Trophoblast cell (in vitro differentiated cells and primary cell): ENCODE measurements at regions not wholly inside any gene's neighbourhood (a gene's known extent, or its start where the extent isn't known, plus 50 kb on each side); places are given as distances from the start of the nearest gene placed in this dataset.

Experiments
- DNase-seq, 2 donors: peaks; one replicate each; pipeline ENCODE4 v3.0.0-alpha.2; 2016
- H2AFZ ChIP-seq: 2 replicates; pipeline ENCODE4 v1.6.1; 2013; ENCODE audit warnings: low read length, moderate library complexity, mild to moderate bottlenecking; ENCODE audit not compliant: insufficient read depth, poor library complexity
- H2AK5ac ChIP-seq: 2 replicates; pipeline ENCODE4 v1.6.1; 2013; ENCODE audit warnings: mild to moderate bottlenecking, low read length
- H2BK120ac ChIP-seq: 2 replicates; pipeline ENCODE4 v1.6.1; 2013; ENCODE audit warnings: low read length, mild to moderate bottlenecking, moderate library complexity; ENCODE audit not compliant: insufficient read depth, poor library complexity
- H2BK12ac ChIP-seq: 2 replicates; pipeline ENCODE4 v1.6.1; 2013; ENCODE audit warnings: mild to moderate bottlenecking, low read length, moderate library complexity
- H2BK5ac ChIP-seq: 2 replicates; pipeline ENCODE4 v1.6.1; 2013; ENCODE audit warnings: low read length, low read depth, moderate library complexity, mild to moderate bottlenecking; ENCODE audit not compliant: poor library complexity
- H3K14ac ChIP-seq: 2 replicates; pipeline ENCODE4 v1.6.1; 2013; ENCODE audit warnings: mild to moderate bottlenecking, low read length
- H3K18ac ChIP-seq: 2 replicates; pipeline ENCODE4 v1.6.1; 2013; ENCODE audit warnings: mild to moderate bottlenecking, low read length
- H3K23ac ChIP-seq: 2 replicates; pipeline ENCODE4 v1.6.1; 2013; ENCODE audit warnings: low read length
- H3K27ac ChIP-seq: 2 replicates; pipeline ENCODE4 v1.5.1; 2013; ENCODE audit warnings: low read depth, mild to moderate bottlenecking, inconsistent platforms, low read length, moderate library complexity
- H3K27me3 ChIP-seq: 2 replicates; pipeline ENCODE4 v1.6.1; 2013; ENCODE audit warnings: inconsistent platforms, mild to moderate bottlenecking, low read length, moderate library complexity; ENCODE audit not compliant: insufficient read depth
- H3K36me3 ChIP-seq, 2 experiments: 1 replicate in 1 of 2; 2 replicates in 1 of 2; pipeline ENCODE4 v1.6.1; 2013; ENCODE audit warnings: low read length in 2 of 2, mild to moderate bottlenecking in 2 of 2, moderate library complexity in 1 of 2; ENCODE audit not compliant: insufficient read depth in 2 of 2, control insufficient read depth in 1 of 2
- H3K4ac ChIP-seq: 2 replicates; pipeline ENCODE4 v1.6.1; 2013; ENCODE audit warnings: low read depth, mild to moderate bottlenecking, low read length, moderate library complexity
- H3K4me1 ChIP-seq, 2 experiments: 1 replicate in 1 of 2; 2 replicates in 1 of 2; pipeline ENCODE4 v1.6.1; 2013; ENCODE audit warnings: low read length in 2 of 2, mild to moderate bottlenecking in 2 of 2, moderate library complexity in 1 of 2; ENCODE audit not compliant: insufficient read depth in 2 of 2, control insufficient read depth in 1 of 2
- H3K4me2 ChIP-seq: 2 replicates; pipeline ENCODE4 v1.6.1; 2013; ENCODE audit warnings: inconsistent platforms, mild to moderate bottlenecking, low read length, moderate library complexity
- H3K4me3 ChIP-seq: 2 replicates; pipeline ENCODE4 v1.5.1; 2013; ENCODE audit warnings: mild to moderate bottlenecking, low read depth, low read length, inconsistent platforms
- H3K79me1 ChIP-seq: one replicate; pipeline ENCODE4 v1.6.1; 2013; ENCODE audit warnings: low read length
- H3K79me2 ChIP-seq: 2 replicates; pipeline ENCODE4 v1.6.1; 2013; ENCODE audit warnings: low read length, mild to moderate bottlenecking; ENCODE audit not compliant: control insufficient read depth, insufficient read depth, poor library complexity
- H3K9ac ChIP-seq: 2 replicates; pipeline ENCODE4 v1.6.1; 2013; ENCODE audit warnings: mild to moderate bottlenecking, low read length
- H3K9me3 ChIP-seq: 2 replicates; pipeline ENCODE4 v1.6.1; 2013; ENCODE audit warnings: low read depth, mild to moderate bottlenecking, control low read depth, inconsistent platforms, low read length; ENCODE audit not compliant: insufficient read depth
- H4K12ac ChIP-seq: 2 replicates; pipeline ENCODE4 v1.6.1; 2013; ENCODE audit warnings: low read depth, mild to moderate bottlenecking, low read length, moderate library complexity
- H4K8ac ChIP-seq: 2 replicates; pipeline ENCODE4 v1.6.1; 2013; ENCODE audit warnings: low read depth, mild to moderate bottlenecking, low read length, moderate library complexity
- H4K91ac ChIP-seq: one replicate; pipeline ENCODE4 v1.6.1; 2013; ENCODE audit warnings: low read depth, mild to moderate bottlenecking, low read length, moderate library complexity
- WGBS: extraction: QIAGEN DNeasy Blood & Tissue Kit; methylation state at CpG from one replicate; pipeline ENCODE4 v1.1.7; 2013; ENCODE audit warnings: missing lambda C conversion rate; ENCODE audit not compliant: insufficient read length, insufficient coverage; ENCODE audit errors: extremely low coverage; 5-methylcytosine and 5-hydroxymethylcytosine counted together

GRCh38 chr5:158223054-158223600 lies 364.2 kb upstream of the CLINT1 start:
- no peak overlapping the region for H3K23ac ChIP-seq
- no peak overlapping the region for H2BK120ac ChIP-seq
- H2AFZ ChIP-seq: no peak overlapping the region
- no peak overlapping the region for H3K4me2 ChIP-seq
- no peak overlapping the region for H2BK12ac ChIP-seq
- no peak overlapping the region for H3K4me3 ChIP-seq
- no peaks in the 10 kb centered on the region for H3K27me3 ChIP-seq
- H3K9me3 ChIP-seq: no peaks in the 10 kb centered on the region
- H2BK5ac ChIP-seq: no peak overlapping the region
- H3K79me1 ChIP-seq: no peaks in the 10 kb centered on the region
- no peak overlapping the region for H3K14ac ChIP-seq
- H3K18ac ChIP-seq: no peak overlapping the region
- H4K12ac ChIP-seq: no peak overlapping the region
- H3K4me1 ChIP-seq: no peaks in the 10 kb centered on the region
- WGBS: no CpG with 5 or more reads among the region's 7 CpGs
- no peak for DNase-seq
- H3K4ac ChIP-seq: no peak overlapping the region
- no peaks in the 10 kb centered on the region for H3K79me2 ChIP-seq
- no peak overlapping the region for H3K9ac ChIP-seq
- H3K36me3 ChIP-seq: no peaks in the 10 kb centered on the region
- H3K27ac ChIP-seq: no peak overlapping the region
- no peak overlapping the region for H4K8ac ChIP-seq
- no peak overlapping the region for H4K91ac ChIP-seq
- H2AK5ac ChIP-seq: no peak overlapping the region

DNA sequence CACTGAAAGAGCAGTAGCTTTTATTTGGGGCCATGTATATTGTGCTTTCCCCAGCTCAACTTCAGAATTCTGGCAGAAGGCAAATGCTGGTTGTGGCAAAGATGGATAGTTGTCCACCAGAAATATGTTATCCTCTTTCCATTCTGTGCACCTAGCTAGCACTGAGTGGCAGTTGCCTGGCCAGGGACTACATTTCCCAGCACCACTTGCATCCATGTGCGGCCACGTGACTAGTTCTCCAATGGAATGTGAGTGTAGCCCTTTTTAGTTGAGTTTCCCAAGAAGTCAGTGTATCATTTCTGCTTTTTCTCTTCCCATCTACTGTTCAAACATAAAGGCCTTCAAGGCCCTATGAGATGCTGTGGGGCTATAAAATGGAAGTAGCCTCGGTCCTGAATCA lies 354.0 kb upstream of the CLINT1 start:
- Histone ChIP-seq H3K4me2 (no peak overlapping the region), H2BK5ac (no peak overlapping the region), H3K79me2 (no peaks in the 10 kb centered on the region), H3K4ac (no peak overlapping the region), H2BK12ac (no peak overlapping the region), H3K27ac (peak overlapping the region; percentile 0), H3K18ac (no peak overlapping the region), H3K4me1 (no peaks in the 10 kb centered on the region), H2AK5ac (no peak overlapping the region), H3K4me3 (no peak overlapping the region), H3K14ac (no peak overlapping the region), H3K36me3 (no peaks in the 10 kb centered on the region), H3K9me3 (no peaks in the 10 kb centered on the region), H4K91ac (no peak overlapping the region), H3K27me3 (no peaks in the 10 kb centered on the region), H2BK120ac (no peak overlapping the region), H4K12ac (no peak overlapping the region), H3K9ac (no peak overlapping the region), H3K23ac (no peak overlapping the region), H2AFZ (no peak overlapping the region), H4K8ac (no peak overlapping the region), H3K79me1 (no peaks in the 10 kb centered on the region)
- no CpG with 5 or more reads among the region's 3 CpGs for WGBS
- DNase-seq: no peak

GRCh38 chr5:158212237-158212636 lies 353.3 kb upstream of the CLINT1 start:
- no peak overlapping the region for H3K18ac ChIP-seq
- H4K12ac ChIP-seq: no peak overlapping the region
- no peak overlapping the region for H3K27ac ChIP-seq
- no peak for DNase-seq
- H3K27me3 ChIP-seq: no peaks in the 10 kb centered on the region
- no peak overlapping the region for H4K91ac ChIP-seq
- no peak overlapping the region for H3K23ac ChIP-seq
- no peak overlapping the region for H2BK5ac ChIP-seq
- no peaks in the 10 kb centered on the region for H3K9me3 ChIP-seq
- no peak overlapping the region for H3K14ac ChIP-seq
- no peaks in the 10 kb centered on the region for H3K36me3 ChIP-seq
- H3K4ac ChIP-seq: no peak overlapping the region
- no peak overlapping the region for H2BK12ac ChIP-seq
- no peak overlapping the region for H2AFZ ChIP-seq
- H3K79me2 ChIP-seq: no peaks in the 10 kb centered on the region
- no peak overlapping the region for H2AK5ac ChIP-seq
- H2BK120ac ChIP-seq: no peak overlapping the region
- H3K4me3 ChIP-seq: no peak overlapping the region
- no peak overlapping the region for H3K9ac ChIP-seq
- no peak overlapping the region for H3K4me2 ChIP-seq
- no peaks in the 10 kb centered on the region for H3K4me1 ChIP-seq
- no peaks in the 10 kb centered on the region for H3K79me1 ChIP-seq
- no peak overlapping the region for H4K8ac ChIP-seq
- WGBS: no CpG with 5 or more reads among the region's 2 CpGs

GRCh38 chr5:158209219-158209908 lies 350.4 kb upstream of the CLINT1 start:
- Histone ChIP-seq H2AFZ (no peak overlapping the region), H4K91ac (no peak overlapping the region), H3K9ac (no peak overlapping the region), H4K12ac (no peak overlapping the region), H2BK120ac (no peak overlapping the region), H3K18ac (no peak overlapping the region), H3K9me3 (no peaks in the 10 kb centered on the region), H4K8ac (no peak overlapping the region), H2BK12ac (no peak overlapping the region), H3K27me3 (no peaks in the 10 kb centered on the region), H3K27ac (no peak overlapping the region), H3K4me2 (no peak overlapping the region), H3K79me1 (no peaks in the 10 kb centered on the region), H3K79me2 (no peaks in the 10 kb centered on the region), H3K4ac (no peak overlapping the region), H2BK5ac (no peak overlapping the region), H2AK5ac (no peak overlapping the region), H3K4me1 (no peaks in the 10 kb centered on the region), H3K4me3 (no peak overlapping the region), H3K14ac (no peak overlapping the region), H3K36me3 (no peaks in the 10 kb centered on the region), H3K23ac (no peak overlapping the region)
- WGBS: no CpG with 5 or more reads among the region's 5 CpGs
- no peak for DNase-seq
